Spleen (tissue), 11 donors: ENCODE measurements at regions not wholly inside any gene's neighbourhood (a gene's known extent, or its start where the extent isn't known, plus 50 kb on each side); places are given as distances from the start of the nearest gene placed in this dataset.

Experiments
- DNase-seq: peaks from one replicate; pipeline ENCODE4 v3.0.0-alpha.2; 2020
- H3K27ac ChIP-seq, 8 donors: fragments of 200-600 bp; sonication (generic) in 7 of 8; 1 replicate in 4 of 8; 2 replicates in 4 of 8; pipeline versions ENCODE4 v1.5.0 to v1.8.0; 2016 to 2021; ENCODE audit warnings: inconsistent platforms in 4 of 8, mild to moderate bottlenecking in 4 of 8, moderate library complexity in 1 of 8
- H3K27me3 ChIP-seq, 7 donors: fragments of 200-600 bp; sonication (generic) in 6 of 7; replicated peaks in 1 of 7; 1 replicate in 4 of 7; 2 replicates in 3 of 7; pipeline versions ENCODE4 v1.5.0 to v1.8.0; 2016 to 2021; ENCODE audit warnings: inconsistent platforms in 3 of 7, mild to moderate bottlenecking in 1 of 7
- H3K36me3 ChIP-seq, 6 donors: fragments of 200-600 bp; sonication (generic) in 5 of 6; 1 replicate in 4 of 6; 2 replicates in 2 of 6; pipeline versions ENCODE4 v1.5.0 to v1.8.0; 2016 to 2021; ENCODE audit warnings: inconsistent platforms in 2 of 6
- H3K4me1 ChIP-seq, 6 donors: fragments of 200-600 bp; sonication (generic) in 5 of 6; 1 replicate in 3 of 6; 2 replicates in 3 of 6; pipeline versions ENCODE4 v1.5.0 to v1.8.0; 2016 to 2021; ENCODE audit warnings: inconsistent platforms in 3 of 6
- H3K4me3 ChIP-seq, 8 donors: fragments of 200-600 bp; sonication (generic) in 7 of 8; 1 replicate in 4 of 8; 2 replicates in 4 of 8; pipeline versions ENCODE4 v1.5.0 to v1.8.0; 2016 to 2021; ENCODE audit warnings: inconsistent platforms in 4 of 8, mild to moderate bottlenecking in 4 of 8, moderate library complexity in 2 of 8
- H3K9me3 ChIP-seq, 8 donors: fragments of 200-600 bp; sonication (generic) in 7 of 8; 1 replicate in 4 of 8; 2 replicates in 4 of 8; pipeline versions ENCODE4 v1.5.0 to v1.8.0; 2016 to 2021; ENCODE audit warnings: inconsistent platforms in 4 of 8
- CTCF ChIP-seq, 11 experiments: fragments of 200-600 bp in 7 of 11; fragments of 450-650 bp in 4 of 11; sonication (generic) in 4 of 11; IDR thresholded peaks in 8 of 11; conservative IDR thresholded peaks in 3 of 11; 1 replicate in 7 of 11; 2 replicates in 4 of 11; pipeline versions ENCODE4 v1.4.0 to v1.8.0; 2016 to 2021; ENCODE audit warnings: antibody characterized with exemption in 11 of 11, inconsistent platforms in 4 of 11, mild to moderate bottlenecking in 1 of 11
- POLR2A ChIP-seq, 3 donors: fragments of 450-650 bp; IDR thresholded peaks; one replicate each; pipeline ENCODE4 v1.5.1; 2017; ENCODE audit warnings: antibody characterized with exemption in 3 of 3, mild to moderate bottlenecking in 1 of 3
- POLR2AphosphoS5 ChIP-seq, 3 donors: sonication (generic); formaldehyde crosslinking; IDR thresholded peaks; one replicate each; pipeline ENCODE4 v1.5.1; 2017; ENCODE audit warnings: antibody characterized with exemption in 3 of 3
- WGBS, 5 donors: extraction: QIAGEN DNeasy Blood & Tissue Kit in 3 of 5; methylation state at CpG; one replicate each; pipeline versions ENCODE4 v1.1.5 to v1.1.7; 2013 to 2018; 5-methylcytosine and 5-hydroxymethylcytosine counted together
- intact Hi-C: fragments of 100-400 bp; cut with DNase I; formaldehyde crosslinking; loops from one replicate; pipeline ENCODE4 v1.15.0; 2023; ENCODE audit warnings: low total_unique reads
- donor health status: healthy with polysubstance abuse.
- donor health status: DM: no; HTN: no; CAD: no; lungs with moderate emphysema.
- donor health status: DM: no; HTN: no; CAD: no.
- donor health status: Bipolar disorder and iron deficiency.
- donor health status: healthy.
- donor health status: DM: no; HTN: no; CAD: no.
- donor health status: DM: yes; HTN: yes; CAD: no.

GRCh38 chr6:105501826-105502344 is 99.0 kb upstream of the PREP start:
- DNase-seq: no peak
- H3K4me3 ChIP-seq: no peak overlapping the region
- no peaks in the 10 kb centered on the region for H3K27me3 ChIP-seq
- 61 to 90% (median 80%) methylated on average over 1 of the region's 1 CpG for WGBS, 5 donors
- TF ChIP-seq POLR2AphosphoS5 (IDR thresholded peaks at IDR 0.05): no peak
- no peak for TF ChIP-seq CTCF (IDR thresholded peaks at IDR 0.05 in 8 of 11, conservative IDR thresholded peaks at IDR 0.05 in 3 of 11)
- no peak for TF ChIP-seq POLR2A (IDR thresholded peaks at IDR 0.05)
- intact Hi-C loops: no loop called here
- H3K27ac ChIP-seq: no peak overlapping the region
- H3K4me1 ChIP-seq: no peaks in the 10 kb centered on the region
- H3K36me3 ChIP-seq: no peaks in the 10 kb centered on the region
- no peaks in the 10 kb centered on the region for H3K9me3 ChIP-seq

- DNase-seq: no peak
- Histone ChIP-seq H3K36me3 (no peaks in the 10 kb centered on the region), H3K9me3 (no peaks in the 10 kb centered on the region), H3K4me1 (no peaks in the 10 kb centered on the region), H3K27me3 (no peaks in the 10 kb centered on the region), H3K27ac (no peak overlapping the region), H3K4me3 (no peak overlapping the region)
- WGBS, 5 donors: 44 to 82% (median 71%) methylated on average over 1 of the region's 1 CpG
- intact Hi-C loops: no loop called here
- no peak for TF ChIP-seq CTCF (IDR thresholded peaks at IDR 0.05 in 8 of 11, conservative IDR thresholded peaks at IDR 0.05 in 3 of 11)
- no peak for TF ChIP-seq POLR2A (IDR thresholded peaks at IDR 0.05)
- TF ChIP-seq POLR2AphosphoS5 (IDR thresholded peaks at IDR 0.05): no peak
These were observed 98.4 kb upstream of the PREP start for GRCh38 chr6:105501246-105501645.

GRCh38 chr6:105500693-105501092 is 97.8 kb upstream of the PREP start:
- intact Hi-C loops: no loop called here
- DNase-seq: no peak
- Histone ChIP-seq H3K9me3 (no peaks in the 10 kb centered on the region), H3K27me3 (no peaks in the 10 kb centered on the region), H3K4me3 (no peak overlapping the region), H3K4me1 (no peaks in the 10 kb centered on the region), H3K27ac (no peak overlapping the region), H3K36me3 (no peaks in the 10 kb centered on the region)
- WGBS, 5 donors: 53 to 92% (median 79%) methylated on average over 1 of the region's 1 CpG
- TF ChIP-seq CTCF (IDR thresholded peaks at IDR 0.05 in 8 of 11, conservative IDR thresholded peaks at IDR 0.05 in 3 of 11) (no peak), POLR2A (IDR thresholded peaks at IDR 0.05) (no peak), POLR2AphosphoS5 (IDR thresholded peaks at IDR 0.05) (no peak)

- H3K4me1 ChIP-seq: no peaks in the 10 kb centered on the region
- H3K9me3 ChIP-seq: no peaks in the 10 kb centered on the region
- intact Hi-C loops: no loop called here
- WGBS, 5 donors: 46 to 69% (median 57%) methylated on average over 3 of the region's 3 CpGs
- no peak for DNase-seq
- no peak overlapping the region for H3K27ac ChIP-seq
- H3K27me3 ChIP-seq: no peaks in the 10 kb centered on the region
- no peak overlapping the region for H3K4me3 ChIP-seq
- no peaks in the 10 kb centered on the region for H3K36me3 ChIP-seq
- no peak for TF ChIP-seq POLR2A (IDR thresholded peaks at IDR 0.05)
- no peak for TF ChIP-seq CTCF (IDR thresholded peaks at IDR 0.05 in 8 of 11, conservative IDR thresholded peaks at IDR 0.05 in 3 of 11)
- TF ChIP-seq POLR2AphosphoS5 (IDR thresholded peaks at IDR 0.05): no peak
These were observed 97.0 kb upstream of the PREP start for GRCh38 chr6:105499931-105500330.
